Esophagus squamous epithelium (tissue), 4 donors: ENCODE measurements at regions not wholly inside any gene's neighbourhood (a gene's known extent, or its start where the extent isn't known, plus 50 kb on each side); places are given as distances from the start of the nearest gene placed in this dataset.

Experiments
- POLR2A ChIP-seq, 4 donors: fragments of 450-650 bp; IDR thresholded peaks; one replicate each; pipeline ENCODE4 v1.6.1; 2017; ENCODE audit warnings: antibody characterized with exemption in 4 of 4, mild to moderate bottlenecking in 4 of 4, moderate library complexity in 3 of 4
- TF ChIP-seq, protein P1 (sequence below), 6 experiments: fragments of 450-650 bp in 4 of 6; fragments of 200-600 bp in 2 of 6; sonication (generic) in 2 of 6; IDR thresholded peaks; one replicate each; pipeline ENCODE4 v1.5.1; 2016 to 2019; ENCODE audit warnings: antibody characterized with exemption in 6 of 6, mild to moderate bottlenecking in 4 of 6, moderate library complexity in 4 of 6

- TF ChIP-seq, protein P1, sequence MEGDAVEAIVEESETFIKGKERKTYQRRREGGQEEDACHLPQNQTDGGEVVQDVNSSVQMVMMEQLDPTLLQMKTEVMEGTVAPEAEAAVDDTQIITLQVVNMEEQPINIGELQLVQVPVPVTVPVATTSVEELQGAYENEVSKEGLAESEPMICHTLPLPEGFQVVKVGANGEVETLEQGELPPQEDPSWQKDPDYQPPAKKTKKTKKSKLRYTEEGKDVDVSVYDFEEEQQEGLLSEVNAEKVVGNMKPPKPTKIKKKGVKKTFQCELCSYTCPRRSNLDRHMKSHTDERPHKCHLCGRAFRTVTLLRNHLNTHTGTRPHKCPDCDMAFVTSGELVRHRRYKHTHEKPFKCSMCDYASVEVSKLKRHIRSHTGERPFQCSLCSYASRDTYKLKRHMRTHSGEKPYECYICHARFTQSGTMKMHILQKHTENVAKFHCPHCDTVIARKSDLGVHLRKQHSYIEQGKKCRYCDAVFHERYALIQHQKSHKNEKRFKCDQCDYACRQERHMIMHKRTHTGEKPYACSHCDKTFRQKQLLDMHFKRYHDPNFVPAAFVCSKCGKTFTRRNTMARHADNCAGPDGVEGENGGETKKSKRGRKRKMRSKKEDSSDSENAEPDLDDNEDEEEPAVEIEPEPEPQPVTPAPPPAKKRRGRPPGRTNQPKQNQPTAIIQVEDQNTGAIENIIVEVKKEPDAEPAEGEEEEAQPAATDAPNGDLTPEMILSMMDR (IDR thresholded peaks at IDR 0.05), result no peak
- TF ChIP-seq POLR2A (IDR thresholded peaks at IDR 0.05), result no peak
Observed at GRCh38 chr1:194298007-194298598, 1111.7 kb upstream of the B3GALT2 start.
